Heart left ventricle (tissue), 13 donors: ENCODE measurements at regions not wholly inside any gene's neighbourhood (a gene's known extent, or its start where the extent isn't known, plus 50 kb on each side); places are given as distances from the start of the nearest gene placed in this dataset.

Experiments used
- POLR2A ChIP-seq, 2 donors: fragments of 450-650 bp; IDR thresholded peaks; one replicate each; pipeline ENCODE4 v1.6.1; 2017; ENCODE audit warnings: antibody characterized with exemption in 2 of 2, mild to moderate bottlenecking in 2 of 2, moderate library complexity in 2 of 2
- TF ChIP-seq, protein P1 (sequence below), 12 donors: fragments of 200-600 bp; sonication (generic) in 4 of 12; IDR thresholded peaks; one replicate each; pipeline versions ENCODE4 v1.5.0 to v1.8.0; 2018 to 2022; ENCODE audit warnings: antibody characterized with exemption in 12 of 12, mild to moderate bottlenecking in 5 of 12
- donor health status: ischemic (EF 13 %, LVEDD 7.1; RV severe dilation, severe dysfunction).
- donor health status: DM: no; HTN: yes; CAD: no.
- donor health status: DM: no; HTN: no; CAD: no.
- donor health status: ischemic (EF 25% LVEDD 6.9; RV normal size, moderate dysfunction).
- donor health status: ischemic (EF 25% LVEDD 5.7; RV mildly dilated, moderate dysfunction).
- donor health status: ischemic (EF 35%, LVEDD 5.7; RV mildly dilated, moderate dysfunction).
- donor health status: nonischemic (EF 11% LVEDD 7.7; RV severe dilation, severe dysfunction).
- donor health status: DM: yes; HTN: yes; CAD: no.
- donor health status: PGD.
- donor health status: ischemic (EF 29% LVEDD 5.4; RV normal size, mild dysfunction).
- donor health status: nonischemic (EF 23%, LVEDD 6.1; RV moderate dilation, normal function).

DNA sequence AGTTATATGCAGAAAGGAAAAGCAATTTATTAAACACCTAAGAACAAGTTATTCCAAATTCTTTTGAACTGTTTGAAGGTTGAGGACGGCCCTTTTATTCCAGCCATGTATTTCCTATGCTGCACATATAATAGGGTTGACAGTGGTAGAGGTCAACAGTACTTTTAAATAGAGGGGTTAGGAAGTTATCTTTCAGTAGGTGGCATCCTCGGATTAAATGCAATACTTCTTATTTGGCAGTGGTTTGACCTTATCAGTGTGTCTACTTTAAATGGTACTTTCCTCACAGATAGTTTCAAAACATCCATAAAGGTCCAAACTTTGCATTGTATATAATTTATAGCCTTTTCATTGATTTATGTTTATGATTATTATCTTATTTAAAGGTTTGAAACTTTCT, 558.7 kb downstream of the TUSC7 start:
- TF ChIP-seq, protein P1, sequence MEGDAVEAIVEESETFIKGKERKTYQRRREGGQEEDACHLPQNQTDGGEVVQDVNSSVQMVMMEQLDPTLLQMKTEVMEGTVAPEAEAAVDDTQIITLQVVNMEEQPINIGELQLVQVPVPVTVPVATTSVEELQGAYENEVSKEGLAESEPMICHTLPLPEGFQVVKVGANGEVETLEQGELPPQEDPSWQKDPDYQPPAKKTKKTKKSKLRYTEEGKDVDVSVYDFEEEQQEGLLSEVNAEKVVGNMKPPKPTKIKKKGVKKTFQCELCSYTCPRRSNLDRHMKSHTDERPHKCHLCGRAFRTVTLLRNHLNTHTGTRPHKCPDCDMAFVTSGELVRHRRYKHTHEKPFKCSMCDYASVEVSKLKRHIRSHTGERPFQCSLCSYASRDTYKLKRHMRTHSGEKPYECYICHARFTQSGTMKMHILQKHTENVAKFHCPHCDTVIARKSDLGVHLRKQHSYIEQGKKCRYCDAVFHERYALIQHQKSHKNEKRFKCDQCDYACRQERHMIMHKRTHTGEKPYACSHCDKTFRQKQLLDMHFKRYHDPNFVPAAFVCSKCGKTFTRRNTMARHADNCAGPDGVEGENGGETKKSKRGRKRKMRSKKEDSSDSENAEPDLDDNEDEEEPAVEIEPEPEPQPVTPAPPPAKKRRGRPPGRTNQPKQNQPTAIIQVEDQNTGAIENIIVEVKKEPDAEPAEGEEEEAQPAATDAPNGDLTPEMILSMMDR (IDR thresholded peaks at IDR 0.05) = no peak
- no peak for TF ChIP-seq POLR2A (IDR thresholded peaks at IDR 0.05)
